ENCODE measurements at regions not wholly inside any gene's neighbourhood (a gene's known extent, or its start where the extent isn't known, plus 50 kb on each side); places are given as distances from the start of the nearest gene placed in this dataset.

DNA sequence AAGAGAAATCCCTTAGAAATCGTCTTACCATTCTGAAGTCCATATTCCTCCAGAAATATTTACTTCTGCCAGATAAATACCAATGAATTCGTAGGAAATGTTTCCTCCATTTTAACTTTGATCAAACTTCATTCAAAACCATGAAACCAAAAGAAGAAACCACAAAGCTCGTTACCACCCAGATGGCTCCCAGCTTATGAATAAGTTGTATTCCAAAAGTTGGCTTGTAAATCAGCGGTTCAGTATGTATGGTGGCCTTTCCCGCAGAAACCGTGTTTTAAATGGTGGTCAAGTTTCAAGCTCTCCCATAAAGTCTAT, 73.6 kb upstream of the RIPOR2 start:
- TF ChIP-seq SUZ12 (IDR thresholded peaks at IDR 0.05; ENCODE audit: extremely low read depth, insufficient read depth, insufficient read length): no peak
- TF ChIP-seq ZNF274 (IDR thresholded peaks at IDR 0.05; ENCODE audit: low read depth, low read length): no peak
